B cell (primary cell): ENCODE measurements at regions not wholly inside any gene's neighbourhood (a gene's known extent, or its start where the extent isn't known, plus 50 kb on each side); places are given as distances from the start of the nearest gene placed in this dataset.
A peak's percentile ranks its signal among the peaks of the same experiment; 100 is the strongest.

Experiments
- ATAC-seq: fragments of 200-7000 bp; cut with Tn5 transposase; one replicate; pipeline ENCODE4 v1.10.0; 2021; ENCODE audit warnings: low read depth, mild to moderate bottlenecking, moderate number of reproducible peaks, moderate library complexity
- CTCF ChIA-PET: fragments of 350-600 bp; sonication (Branson Sonifier 250); formaldehyde crosslinking; loops from one replicate; lab custom pipeline; 2021; ENCODE audit warnings: antibody characterized with exemption, inconsistent platforms; lab: Charles Lee
- POLR2A ChIA-PET: fragments of 350-600 bp; sonication (Branson Sonifier 250); formaldehyde crosslinking; loops from one replicate; lab custom pipeline; 2021; ENCODE audit warnings: antibody characterized with exemption; lab: Charles Lee
- DNase-seq: peaks from one replicate; pipeline ENCODE4 v3.0.0; 2013
- H2AFZ ChIP-seq: 2 replicates; pipeline ENCODE4 v1.6.1; 2012; ENCODE audit warnings: mild to moderate bottlenecking, low read depth, low read length; ENCODE audit not compliant: insufficient read depth, poor library complexity, severe bottlenecking
- H3K27ac ChIP-seq, 2 donors: 1 replicate in 1 of 2; 2 replicates in 1 of 2; pipeline ENCODE4 v1.5.1; 2012 to 2013; ENCODE audit warnings: low read length in 2 of 2, mild to moderate bottlenecking in 2 of 2, moderate library complexity in 1 of 2
- H3K27me3 ChIP-seq, 4 experiments: fragments of 200-600 bp in 1 of 4; sonication (generic) in 1 of 4; replicated peaks in 1 of 4; 1 replicate in 2 of 4; 2 replicates in 2 of 4; pipeline versions ENCODE4 v1.6.1 to v1.7.0; 2013 to 2016; ENCODE audit warnings: low read length in 3 of 4, mild to moderate bottlenecking in 2 of 4, mixed read lengths in 1 of 4, moderate library complexity in 1 of 4; ENCODE audit not compliant: insufficient read depth in 4 of 4, control insufficient read depth in 3 of 4; ENCODE audit errors: control extremely low read depth in 1 of 4
- H3K36me3 ChIP-seq, 2 experiments: replicated peaks in 1 of 2; 1 replicate in 1 of 2; 2 replicates in 1 of 2; pipeline versions ENCODE4 v1.6.1 to v1.7.1; 2013; ENCODE audit warnings: low read length in 1 of 2; ENCODE audit not compliant: insufficient read depth in 2 of 2, control insufficient read depth in 1 of 2; ENCODE audit errors: control extremely low read depth in 1 of 2, extremely low read depth in 1 of 2
- H3K4me1 ChIP-seq, 2 donors: fragments of 200-600 bp in 1 of 2; sonication (generic) in 1 of 2; 1 replicate in 1 of 2; 2 replicates in 1 of 2; pipeline versions ENCODE4 v1.5.1 to v1.6.1; 2013 to 2017; ENCODE audit warnings: low read length in 2 of 2; ENCODE audit not compliant: control insufficient read depth in 2 of 2, insufficient read depth in 2 of 2
- H3K4me2 ChIP-seq: replicated peaks from 2 replicates; pipeline ENCODE3; 2012; ENCODE audit warnings: mild to moderate bottlenecking, low read depth, low read length; ENCODE audit not compliant: poor library complexity, severe bottlenecking
- H3K4me3 ChIP-seq, 5 experiments: fragments of 200-600 bp in 1 of 5; sonication (generic) in 1 of 5; 1 replicate in 3 of 5; 2 replicates in 2 of 5; pipeline versions ENCODE4 v1.5.1 to v1.7.0; 2011 to 2016; ENCODE audit warnings: low read length in 4 of 5, mild to moderate bottlenecking in 4 of 5, low read depth in 2 of 5, control low read depth in 1 of 5, moderate library complexity in 1 of 5; ENCODE audit not compliant: insufficient read depth in 1 of 5; ENCODE audit errors: control extremely low read depth in 1 of 5, extremely low read depth in 1 of 5
- H3K79me2 ChIP-seq: fragments of 200-600 bp; sonication (generic); one replicate; pipeline ENCODE4 v1.6.0; 2016; ENCODE audit warnings: low read length; ENCODE audit not compliant: control insufficient read depth, insufficient read depth
- H3K9ac ChIP-seq: fragments of 200-600 bp; sonication (generic); 2 replicates; pipeline ENCODE4 v1.6.1; 2017; ENCODE audit warnings: mild to moderate bottlenecking, low read length, moderate library complexity
- H3K9me3 ChIP-seq, 3 donors: one replicate each; pipeline versions ENCODE4 v1.6.1 to v1.7.1; 2013; ENCODE audit warnings: low read length in 2 of 3; ENCODE audit not compliant: control insufficient read depth in 2 of 3, insufficient read depth in 1 of 3; ENCODE audit errors: control extremely low read depth in 1 of 3
- H4K20me1 ChIP-seq: 2 replicates; pipeline ENCODE4 v1.6.0; 2012; ENCODE audit warnings: mild to moderate bottlenecking, low read length; ENCODE audit not compliant: insufficient read depth, control insufficient read depth, poor library complexity, severe bottlenecking
- H3K27ac Mint-ChIP-seq: one replicate; pipeline ENCODE4 v1.8.0; 2021; ENCODE audit warnings: mixed read lengths
- H3K27me3 Mint-ChIP-seq: one replicate; pipeline ENCODE4 v1.8.0; 2021; ENCODE audit warnings: mixed read lengths
- H3K4me1 Mint-ChIP-seq: one replicate; pipeline ENCODE4 v1.8.0; 2021; ENCODE audit warnings: mixed read lengths
- H3K4me3 Mint-ChIP-seq: one replicate; pipeline ENCODE4 v1.8.0; 2021; ENCODE audit warnings: mixed read lengths
- H3K9me3 Mint-ChIP-seq: one replicate; pipeline ENCODE4 v1.8.0; 2022; ENCODE audit warnings: mixed read lengths; ENCODE audit not compliant: insufficient read depth
- EZH2 ChIP-seq: IDR thresholded peaks from 2 replicates; pipeline ENCODE4 v1.6.1; 2012; ENCODE audit warnings: borderline replicate concordance, low read depth, mild to moderate bottlenecking, moderate library complexity, low read length; ENCODE audit not compliant: insufficient read depth, poor library complexity, severe bottlenecking
- WGBS: methylation state at CpG from one replicate; pipeline ENCODE4 v1.1.5; 2013; ENCODE audit warnings: missing lambda C conversion rate; ENCODE audit not compliant: insufficient coverage; 5-methylcytosine and 5-hydroxymethylcytosine counted together
- intact Hi-C: fragments of 100-400 bp; cut with micrococcal nuclease; formaldehyde crosslinking; loops from one replicate; pipeline ENCODE4 v1.10.0; 2022
- TF ChIP-seq, protein P1 (sequence below): fragments of 200-600 bp; IDR thresholded peaks from one replicate; pipeline ENCODE4 v1.8.0; 2022; ENCODE audit warnings: antibody characterized with exemption, mild to moderate bottlenecking

DNA sequence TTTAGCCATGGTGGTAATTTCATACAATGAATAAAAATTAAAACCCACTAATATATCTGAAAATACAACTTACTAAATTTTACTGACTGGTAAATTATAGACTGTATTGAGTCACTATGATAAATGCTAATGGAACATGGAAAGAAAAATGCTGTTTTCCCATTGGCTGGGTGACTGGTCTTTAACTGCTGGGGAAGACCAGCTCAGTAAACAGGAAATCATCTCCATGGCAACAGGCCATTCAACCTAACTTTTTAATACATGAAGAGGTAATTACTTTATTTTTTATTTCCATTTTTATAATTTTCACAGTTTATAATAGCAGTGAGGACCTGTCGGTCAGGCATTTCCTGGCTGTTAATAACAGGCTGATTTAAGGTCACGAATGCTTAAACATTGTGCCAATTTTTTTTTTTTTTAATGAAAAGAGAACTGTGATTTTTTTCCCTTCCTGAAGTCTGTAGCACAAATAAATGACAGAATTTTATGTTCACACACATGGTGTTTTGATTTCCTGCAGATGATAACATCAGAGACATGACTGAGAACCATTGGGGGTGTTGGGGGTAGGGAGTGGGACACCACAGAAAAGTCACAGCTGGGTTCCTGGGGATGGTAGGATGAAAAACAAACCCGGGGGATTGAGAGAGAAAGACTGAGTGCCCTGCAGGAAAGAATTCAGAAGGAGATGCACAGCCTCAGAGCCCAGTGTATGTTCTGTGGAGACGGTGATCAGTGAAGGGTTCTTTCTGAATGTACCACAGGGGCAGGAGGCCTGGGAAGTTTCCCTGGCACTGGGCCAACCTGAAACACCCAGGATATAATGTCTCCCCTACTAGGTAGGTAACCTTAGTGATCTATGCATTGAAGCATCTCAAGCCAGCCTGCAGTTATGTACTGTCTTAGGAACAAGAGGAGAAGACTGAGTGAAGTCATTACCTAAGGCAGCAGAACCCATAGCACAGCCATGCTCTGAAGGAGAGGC lies 297.1 kb downstream of the COG6 start:
- Histone ChIP-seq H3K27ac (peak overlapping the region in 1 of 2 donors; percentile 71), H3K4me2 (peak overlapping the region; percentile 33)

More for the DNA sequence above, 297.1 kb downstream of the COG6 start:
- Mint-ChIP-seq H3K27ac (peak overlapping the region; percentile 54), H3K27me3 (no peaks in the 10 kb centered on the region), H3K9me3 (no peaks in the 10 kb centered on the region), H3K4me3 (peak overlapping the region; percentile 33), H3K4me1 (peaks cover 32% of the 10 kb centered on the region)
- intact Hi-C loops, result loop anchor here (5.0 kb wide), 1 partner anchor 715 kb away; the partner anchor contains the start of gene FOXO1
- no peaks in the 10 kb centered on the region for H3K27me3 ChIP-seq
- ChIA-PET CTCF (interaction anchor here (1.0 to 2.9 kb wide), 4 partner anchors 10 to 716 kb away, joined by 3 to 10 read pairs (median 5); no protein-coding TSS in a partner anchor), POLR2A (no interaction called here)
- TF ChIP-seq, protein P1, sequence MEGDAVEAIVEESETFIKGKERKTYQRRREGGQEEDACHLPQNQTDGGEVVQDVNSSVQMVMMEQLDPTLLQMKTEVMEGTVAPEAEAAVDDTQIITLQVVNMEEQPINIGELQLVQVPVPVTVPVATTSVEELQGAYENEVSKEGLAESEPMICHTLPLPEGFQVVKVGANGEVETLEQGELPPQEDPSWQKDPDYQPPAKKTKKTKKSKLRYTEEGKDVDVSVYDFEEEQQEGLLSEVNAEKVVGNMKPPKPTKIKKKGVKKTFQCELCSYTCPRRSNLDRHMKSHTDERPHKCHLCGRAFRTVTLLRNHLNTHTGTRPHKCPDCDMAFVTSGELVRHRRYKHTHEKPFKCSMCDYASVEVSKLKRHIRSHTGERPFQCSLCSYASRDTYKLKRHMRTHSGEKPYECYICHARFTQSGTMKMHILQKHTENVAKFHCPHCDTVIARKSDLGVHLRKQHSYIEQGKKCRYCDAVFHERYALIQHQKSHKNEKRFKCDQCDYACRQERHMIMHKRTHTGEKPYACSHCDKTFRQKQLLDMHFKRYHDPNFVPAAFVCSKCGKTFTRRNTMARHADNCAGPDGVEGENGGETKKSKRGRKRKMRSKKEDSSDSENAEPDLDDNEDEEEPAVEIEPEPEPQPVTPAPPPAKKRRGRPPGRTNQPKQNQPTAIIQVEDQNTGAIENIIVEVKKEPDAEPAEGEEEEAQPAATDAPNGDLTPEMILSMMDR, result no peak
- TF ChIP-seq EZH2, result no peak
- H3K4me1 ChIP-seq, result peaks cover 21 to 28% of the 10 kb centered on the region in 2 donors
- ATAC-seq (peak; percentile 46), DNase-seq (peak; percentile 41)
- H2AFZ ChIP-seq, result no peak overlapping the region
- peaks cover 0 to 1% (median 0%) of the 10 kb centered on the region in 3 donors for H3K9me3 ChIP-seq
- WGBS, result 21% methylated on average over 2 of the region's 4 CpGs
- no peak overlapping the region for H3K9ac ChIP-seq
- no peak overlapping the region for H3K4me3 ChIP-seq
- no peaks in the 10 kb centered on the region for H4K20me1 ChIP-seq
- no peaks in the 10 kb centered on the region for H3K36me3 ChIP-seq
- no peaks in the 10 kb centered on the region for H3K79me2 ChIP-seq
